HG03575 (cell line): ENCODE measurements at regions not wholly inside any gene's neighbourhood (a gene's known extent, or its start where the extent isn't known, plus 50 kb on each side); places are given as distances from the start of the nearest gene placed in this dataset.
"Not testable (repeated sequence)": the region's sequence is repeated elsewhere in the genome, so short reads cannot be mapped to it uniquely, and the experiment has no call there.

Experiments
- ATAC-seq: cut with Tn5 transposase; IDR thresholded peaks from one replicate; pipeline ENCODE4 v1.9.1; 2021; ENCODE audit not compliant: unreplicated experiment, insufficient number of reproducible peaks, low FRiP score; ENCODE audit errors: extremely low read depth

DNA sequence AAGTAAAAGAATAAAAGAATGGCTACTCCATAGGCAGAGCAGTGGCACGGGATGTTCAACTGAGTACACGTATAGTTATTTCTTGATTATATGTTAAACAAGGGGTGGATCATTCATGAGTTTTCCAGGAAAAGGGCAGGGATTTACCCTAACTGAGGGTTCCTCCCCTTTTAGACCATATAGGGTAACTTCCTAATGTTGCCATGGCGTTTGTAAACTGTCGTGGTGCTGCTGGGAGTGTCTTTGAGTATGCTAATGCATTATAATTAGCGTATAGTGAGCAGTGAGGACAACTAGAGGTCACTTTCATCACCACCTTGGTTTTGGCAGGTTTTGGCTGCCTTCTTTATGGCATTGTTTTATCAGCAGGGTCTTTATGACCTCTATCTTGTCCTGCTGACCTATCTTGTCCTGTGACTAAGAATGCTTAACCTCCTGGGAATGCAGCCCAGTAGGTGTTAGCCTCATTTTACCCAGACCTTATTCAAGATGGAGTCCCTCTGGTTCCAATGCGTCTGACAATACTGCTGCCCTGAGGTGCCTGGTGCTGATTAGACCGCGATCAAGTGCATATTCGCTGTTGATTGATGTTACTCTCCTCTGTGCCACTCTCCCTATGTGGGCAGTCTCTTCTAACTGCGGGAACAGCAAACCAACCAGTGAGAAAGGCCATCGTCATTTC is 67.6 kb upstream of the AMN1 start:
- no peak for ATAC-seq

DNA sequence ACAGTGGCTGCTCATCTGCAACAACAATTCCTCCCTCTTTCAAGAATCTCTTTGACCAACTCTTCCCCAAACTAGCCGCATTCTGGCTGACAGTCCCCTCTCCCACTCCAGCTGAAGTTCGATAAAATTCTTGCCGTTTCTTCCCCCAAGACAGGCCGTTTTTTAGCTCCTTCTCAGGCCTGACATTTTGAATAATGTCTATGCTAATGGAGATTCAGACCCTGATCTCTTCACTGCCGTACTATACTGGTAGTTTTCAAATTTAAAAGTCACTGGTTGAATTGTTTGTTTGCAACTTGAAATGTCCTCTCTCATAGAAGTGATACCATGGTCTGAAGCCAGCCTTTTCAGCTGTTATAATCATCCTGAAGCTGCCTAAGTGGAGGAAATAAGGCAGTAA is 65.9 kb upstream of the AMN1 start:
- ATAC-seq, result no peak

DNA sequence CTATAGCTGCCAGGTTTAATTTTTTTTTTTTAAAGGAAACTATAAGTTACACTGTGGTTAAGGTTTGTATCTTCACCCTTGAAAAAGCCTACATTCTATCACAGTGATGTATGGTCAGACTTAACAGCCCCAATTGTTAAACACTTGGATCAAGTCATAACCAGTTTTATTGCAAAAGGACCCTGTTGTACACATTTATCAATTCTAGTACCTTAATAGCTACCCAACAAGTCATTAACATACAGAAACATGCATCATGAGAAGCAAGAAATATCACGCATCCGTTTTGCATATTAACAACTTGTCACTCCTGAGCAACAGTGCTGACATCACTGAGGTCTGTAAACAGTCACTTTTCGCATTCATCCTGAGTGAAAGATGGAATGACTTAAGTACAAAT is 62.4 kb upstream of the AMN1 start:
- not testable (repeated sequence) for ATAC-seq

DNA sequence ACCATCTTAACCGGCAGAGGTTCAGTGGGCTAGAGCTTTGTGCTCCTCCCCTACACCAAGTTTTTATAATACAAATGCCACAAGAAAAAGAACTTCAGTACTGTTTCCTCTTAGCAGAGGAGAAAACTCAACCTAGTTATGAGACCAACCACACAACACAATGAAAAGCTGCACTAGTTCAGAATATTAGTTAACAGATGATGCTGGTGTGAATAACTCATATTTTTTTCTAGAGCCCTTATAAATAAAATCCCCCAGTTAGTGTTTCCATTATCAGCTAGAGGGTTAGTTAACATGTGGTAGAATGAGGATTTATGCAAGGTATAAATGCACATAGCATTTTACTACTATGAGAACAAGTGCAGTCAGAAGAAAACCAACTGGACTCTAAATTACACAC is 61.9 kb upstream of the AMN1 start:
- no peak for ATAC-seq

DNA sequence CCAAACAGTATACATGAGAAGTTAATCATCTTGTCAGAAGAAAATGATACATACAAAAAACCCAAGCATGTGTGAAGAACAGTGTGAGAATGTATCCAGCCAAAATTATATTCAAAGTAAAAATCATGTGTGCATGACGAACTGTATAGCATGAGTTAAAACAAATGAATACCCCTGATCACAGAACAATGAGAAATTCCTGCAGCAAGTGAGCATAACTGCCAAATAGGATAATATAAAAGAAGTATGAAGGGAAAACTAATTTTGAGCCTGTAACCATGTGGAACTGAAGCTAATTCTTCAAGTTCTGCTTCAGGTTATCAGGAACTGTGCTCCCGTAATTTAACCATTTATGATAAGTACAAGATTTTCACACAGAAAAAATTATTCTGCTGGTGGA is 56.5 kb upstream of the AMN1 start:
- no peak for ATAC-seq

DNA sequence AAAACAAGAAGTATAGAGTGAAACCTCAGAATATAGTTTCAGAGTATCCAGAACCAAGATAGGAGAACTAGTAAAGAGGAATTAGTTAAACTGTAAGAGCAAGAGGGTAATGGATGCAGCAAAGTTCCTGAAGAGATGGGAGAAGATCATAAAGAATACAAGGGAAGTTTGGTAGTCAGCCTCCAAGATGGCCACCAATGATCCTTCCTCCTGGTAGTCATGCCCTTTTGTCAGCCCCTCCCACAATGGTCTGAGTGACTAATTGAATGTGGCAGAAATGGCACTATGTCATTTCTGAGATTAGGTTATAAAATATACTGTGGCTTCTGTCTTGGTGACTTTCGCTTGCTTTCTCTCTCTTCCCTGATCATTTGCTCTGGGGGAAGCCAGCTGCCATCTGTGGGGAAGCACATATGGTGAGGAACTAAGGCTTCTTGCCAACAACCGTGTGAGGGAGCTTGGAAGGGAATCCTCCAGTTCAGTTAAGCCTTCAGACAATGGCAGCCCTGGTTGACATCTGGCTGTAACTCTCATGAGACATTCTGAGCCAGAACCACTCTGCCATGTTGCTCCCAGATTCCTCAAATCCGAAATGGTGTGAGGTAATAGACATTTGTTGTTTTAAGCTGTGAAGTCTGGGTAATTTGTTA is 55.3 kb upstream of the AMN1 start:
- no peak for ATAC-seq

DNA sequence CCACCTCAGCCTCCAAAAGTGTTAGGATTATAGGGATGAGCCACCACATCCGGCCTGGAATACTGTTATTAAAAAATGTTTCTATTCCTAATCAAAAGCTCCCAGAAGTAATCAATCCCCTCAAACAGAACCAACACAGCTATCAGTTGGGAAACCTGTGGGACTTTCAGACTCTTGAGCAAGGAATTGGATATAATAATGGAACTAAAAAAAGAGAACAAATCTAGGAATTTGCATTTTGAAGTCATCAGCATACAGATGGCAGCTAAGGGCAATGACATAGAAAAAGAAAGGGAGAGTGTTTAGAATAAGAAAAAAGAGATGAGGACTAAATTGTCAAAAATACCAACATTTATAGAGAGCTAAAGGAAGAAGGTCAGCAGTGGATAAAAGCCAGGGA is 54.7 kb upstream of the AMN1 start:
- ATAC-seq, result no peak

DNA sequence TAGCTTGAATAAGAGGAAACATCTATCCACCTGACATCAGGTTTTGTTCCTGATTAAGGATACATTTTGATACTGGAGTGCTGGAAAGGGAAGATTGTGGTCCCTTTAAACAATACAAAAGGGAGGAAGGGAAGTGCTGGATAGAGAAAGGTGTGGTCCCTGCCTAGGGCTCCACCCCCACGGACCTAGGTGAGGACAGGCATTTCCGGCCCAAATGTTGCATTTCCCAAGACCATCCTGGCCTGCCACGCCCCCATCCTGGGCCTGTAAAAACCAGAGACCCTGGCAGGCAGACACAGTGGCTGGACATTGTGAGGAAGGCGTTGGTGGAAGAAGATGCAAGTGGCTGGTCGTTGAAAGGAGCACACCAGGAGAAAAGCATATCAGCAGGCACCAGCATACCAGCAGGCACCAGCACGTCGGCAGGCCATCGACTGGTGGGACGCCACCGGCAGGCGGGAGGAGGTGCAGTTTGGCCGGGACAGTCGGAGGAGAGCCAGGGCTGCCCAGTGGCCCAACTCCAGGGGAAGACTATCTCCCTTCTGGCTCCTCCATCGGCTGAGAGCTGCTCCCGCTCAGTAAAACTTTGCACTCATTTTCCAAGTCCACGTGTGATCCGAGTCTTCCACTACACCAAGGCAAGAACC is 53.2 kb upstream of the AMN1 start:
- ATAC-seq, result no peak

DNA sequence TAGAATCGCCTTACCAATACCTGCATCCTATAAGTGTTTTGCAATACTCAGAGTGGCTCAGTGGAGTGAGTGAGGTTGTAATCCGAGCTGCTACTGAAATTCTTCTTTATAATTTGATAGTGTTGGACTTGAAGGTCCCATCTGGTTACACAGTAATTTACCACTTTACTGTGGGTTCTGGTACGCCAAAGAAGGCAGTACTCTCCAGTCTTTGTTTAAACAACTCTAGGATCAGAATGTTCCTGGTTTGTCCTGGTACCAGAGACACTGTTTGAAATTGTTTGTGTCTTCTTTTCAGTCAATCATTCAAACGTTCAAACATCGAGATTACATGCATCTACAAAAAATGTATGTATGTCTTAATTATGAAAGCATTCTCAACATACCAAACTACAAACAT is 51.3 kb upstream of the AMN1 start:
- ATAC-seq, result no peak

DNA sequence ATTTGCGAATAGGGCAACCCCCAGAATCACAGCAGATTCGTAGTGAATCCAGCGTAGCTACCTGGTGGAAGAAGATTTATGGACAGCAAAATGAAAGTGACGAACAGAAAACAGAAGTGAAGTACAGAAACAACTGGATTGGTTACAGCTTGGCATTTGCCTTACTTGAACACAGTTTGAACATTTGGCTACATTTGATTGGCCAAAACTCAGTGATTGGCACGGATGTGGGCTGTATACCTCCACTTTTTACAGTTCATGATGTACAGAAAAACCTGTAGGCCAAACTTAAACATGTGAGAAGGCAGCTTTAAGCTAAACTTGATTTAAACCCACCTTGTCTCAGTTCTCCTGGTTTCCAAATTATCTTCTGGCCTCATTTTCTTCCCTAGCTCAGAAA is 49.9 kb upstream of the AMN1 start:
- ATAC-seq, result no peak
